MM.1S (cell line): ENCODE measurements at regions not wholly inside any gene's neighbourhood (a gene's known extent, or its start where the extent isn't known, plus 50 kb on each side); places are given as distances from the start of the nearest gene placed in this dataset.
A peak's percentile ranks its signal among the peaks of the same experiment; 100 is the strongest.

Experiments
- DNase-seq: peaks from one replicate; pipeline ENCODE4 v3.0.0-alpha.2; 2015
- H2AFZ ChIP-seq: fragments of 300-600 bp; sonication (generic); 2 replicates; pipeline ENCODE4 v1.6.0; 2016; ENCODE audit warnings: antibody characterized with exemption, low read length
- H3F3A ChIP-seq: fragments of 300-600 bp; sonication (generic); 2 replicates; pipeline ENCODE4 v1.6.1; 2016; ENCODE audit warnings: mild to moderate bottlenecking, antibody characterized with exemption, low read length, moderate library complexity, mixed read lengths; ENCODE audit not compliant: insufficient read depth
- H3K27ac ChIP-seq: fragments of 300-600 bp; sonication (generic); 2 replicates; pipeline ENCODE4 v1.5.1; 2016; ENCODE audit warnings: mild to moderate bottlenecking, low read length
- H3K27me3 ChIP-seq: fragments of 300-600 bp; sonication (generic); replicated peaks from 2 replicates; pipeline ENCODE4 v1.6.0; 2016; ENCODE audit warnings: low read length; ENCODE audit not compliant: insufficient read depth
- H3K36me3 ChIP-seq: fragments of 300-600 bp; sonication (generic); replicated peaks from 2 replicates; pipeline ENCODE4 v1.6.1; 2016; ENCODE audit warnings: mild to moderate bottlenecking, low read length, mixed read lengths; ENCODE audit not compliant: insufficient read depth
- H3K4me1 ChIP-seq: fragments of 300-600 bp; sonication (generic); 2 replicates; pipeline ENCODE4 v1.6.1; 2016; ENCODE audit warnings: low read length, mixed read lengths
- H3K4me2 ChIP-seq: fragments of 300-600 bp; sonication (generic); 2 replicates; pipeline ENCODE4 v1.6.0; 2016; ENCODE audit warnings: low read depth, low read length
- H3K4me3 ChIP-seq: fragments of 300-600 bp; sonication (generic); 2 replicates; pipeline ENCODE4 v1.5.1; 2016; ENCODE audit warnings: low read length, mixed read lengths
- H3K79me2 ChIP-seq: fragments of 300-600 bp; sonication (generic); 2 replicates; pipeline ENCODE4 v1.6.1; 2016; ENCODE audit warnings: mixed run types, low read length, mixed read lengths
- H3K9ac ChIP-seq: fragments of 300-600 bp; sonication (generic); 2 replicates; pipeline ENCODE4 v1.6.1; 2016; ENCODE audit warnings: low read length, mixed read lengths
- H3K9me2 ChIP-seq: fragments of 300-600 bp; sonication (generic); replicated peaks from 2 replicates; pipeline ENCODE4 v1.6.1; 2016; ENCODE audit warnings: mild to moderate bottlenecking, low read length, mixed read lengths; ENCODE audit not compliant: insufficient read depth
- H3K9me3 ChIP-seq: fragments of 300-600 bp; sonication (generic); replicated peaks from 2 replicates; pipeline ENCODE4 v1.6.1; 2016; ENCODE audit warnings: mild to moderate bottlenecking, low read length, mixed read lengths; ENCODE audit not compliant: insufficient read depth
- H4K20me1 ChIP-seq: fragments of 300-600 bp; sonication (generic); 2 replicates; pipeline ENCODE4 v1.6.1; 2016; ENCODE audit warnings: mild to moderate bottlenecking, low read length, moderate library complexity, mixed read lengths; ENCODE audit not compliant: insufficient read depth
- CTCF ChIP-seq: fragments of 300-600 bp; sonication (generic); IDR thresholded peaks from 2 replicates; pipeline ENCODE4 v1.5.1; 2016; ENCODE audit warnings: antibody characterized with exemption, low read length, mixed read lengths
- EZH2 ChIP-seq: fragments of 300-600 bp; sonication (generic); optimal IDR thresholded peaks from 2 replicates; pipeline ENCODE3; 2017; ENCODE audit warnings: low read depth, mild to moderate bottlenecking, antibody characterized with exemption, low read length, mixed read lengths
- EZH2phosphoT487 ChIP-seq: fragments of 300-600 bp; sonication (generic); IDR thresholded peaks from 2 replicates; pipeline ENCODE4 v1.6.1; 2018; ENCODE audit warnings: antibody characterized with exemption, low read length

GRCh38 chr14:71856199-71856919 is 75.9 kb upstream of the RGS6 start:
- Histone ChIP-seq H3K27me3 (no peaks in the 10 kb centered on the region), H3K4me3 (no peak overlapping the region), H4K20me1 (no peaks in the 10 kb centered on the region), H2AFZ (peak overlapping the region; percentile 22), H3K79me2 (no peaks in the 10 kb centered on the region), H3K36me3 (no peaks in the 10 kb centered on the region), H3K9me2 (no peaks in the 10 kb centered on the region), H3K4me1 (peaks cover 6% of the 10 kb centered on the region), H3K27ac (peak overlapping the region; percentile 38; the same call in 1 of the 2 replicates), H3K9me3 (no peaks in the 10 kb centered on the region), H3F3A (no peaks in the 10 kb centered on the region), H3K4me2 (peak overlapping the region; percentile 35; the same call in 1 of the 2 replicates), H3K9ac (no peak overlapping the region)
- TF ChIP-seq EZH2phosphoT487 (no peak), EZH2 (no peak), CTCF (no peak)
- peak; percentile 69 for DNase-seq

GRCh38 chr14:71863049-71863448 is 69.2 kb upstream of the RGS6 start:
- DNase-seq: no peak
- Histone ChIP-seq H3K79me2 (no peaks in the 10 kb centered on the region), H3F3A (no peaks in the 10 kb centered on the region), H3K27me3 (no peaks in the 10 kb centered on the region), H3K9me2 (no peaks in the 10 kb centered on the region), H3K4me2 (no peak overlapping the region), H3K4me1 (no peaks in the 10 kb centered on the region), H3K4me3 (no peak overlapping the region), H2AFZ (no peak overlapping the region), H3K9ac (no peak overlapping the region), H3K9me3 (no peaks in the 10 kb centered on the region), H4K20me1 (no peaks in the 10 kb centered on the region), H3K27ac (no peak overlapping the region), H3K36me3 (no peaks in the 10 kb centered on the region)
- no peak for TF ChIP-seq EZH2

GRCh38 chr14:71863766-71864165 is 68.5 kb upstream of the RGS6 start:
- no peaks in the 10 kb centered on the region for H3K4me1 ChIP-seq

More at GRCh38 chr14:71863766-71864165, 68.5 kb upstream of the RGS6 start:
- TF ChIP-seq EZH2 (no peak), CTCF (no peak), EZH2phosphoT487 (no peak)
- no peaks in the 10 kb centered on the region for H3K27me3 ChIP-seq
- H3K9me2 ChIP-seq: no peaks in the 10 kb centered on the region
- H3K4me3 ChIP-seq: no peak overlapping the region
- no peaks in the 10 kb centered on the region for H3K79me2 ChIP-seq
- H3F3A ChIP-seq: no peaks in the 10 kb centered on the region
- H3K9ac ChIP-seq: no peak overlapping the region
- H3K27ac ChIP-seq: no peak overlapping the region
- no peak for DNase-seq
- H3K4me2 ChIP-seq: no peak overlapping the region
- no peak overlapping the region for H2AFZ ChIP-seq
- H3K9me3 ChIP-seq: no peaks in the 10 kb centered on the region
- H4K20me1 ChIP-seq: no peaks in the 10 kb centered on the region
- no peaks in the 10 kb centered on the region for H3K36me3 ChIP-seq
